ENCODE measurements at regions not wholly inside any gene's neighbourhood (a gene's known extent, or its start where the extent isn't known, plus 50 kb on each side); places are given as distances from the start of the nearest gene placed in this dataset.

GRCh38 chr1:216785221-216785620, 62.0 kb upstream of the ESRRG start:
- TF ChIP-seq CTCF (conservative IDR thresholded peaks at IDR 0.05 in 1 of 2, IDR thresholded peaks at IDR 0.05 in 1 of 2; ENCODE audit: low read depth in 1 of 2, low read length in 2 of 2) = no peak
- no peak for TF ChIP-seq EZH2 (IDR thresholded peaks at IDR 0.05; ENCODE audit: low read length, missing control alignments)

Data from fibroblast of lung (primary cell).